ENCODE measurements at regions not wholly inside any gene's neighbourhood (a gene's known extent, or its start where the extent isn't known, plus 50 kb on each side); places are given as distances from the start of the nearest gene placed in this dataset.

- no peak overlapping the region for H3K56ac ChIP-seq (ENCODE audit: insufficient read length, low read depth, low read length)
- no peak for DNase-seq
- H2AFZ ChIP-seq (ENCODE audit: low read length), result no peak overlapping the region
- no peak overlapping the region for H3T11ph ChIP-seq (ENCODE audit: low read length)
- no peaks in the 10 kb centered on the region for H3K79me1 ChIP-seq (ENCODE audit: insufficient read depth, low read depth, low read length, poor library complexity, severe bottlenecking)
- no peak overlapping the region for H2BK20ac ChIP-seq (ENCODE audit: low read depth, low read length, poor library complexity, severe bottlenecking)
- H3K4me3 Mint-ChIP-seq, result no peak overlapping the region
- no peak overlapping the region for H4K91ac ChIP-seq (ENCODE audit: insufficient read length, low read depth, low read length)
- H4K20me1 ChIP-seq (ENCODE audit: control insufficient read depth, insufficient read depth, insufficient read length), result no peaks in the 10 kb centered on the region
- H3K23me2 ChIP-seq (ENCODE audit: insufficient read length, low read depth, low read length, poor library complexity, severe bottlenecking), result no peaks in the 10 kb centered on the region
- no CpG with 5 or more reads among the region's 3 CpGs for WGBS (ENCODE audit: extremely low coverage, insufficient read length, low lambda C conversion rate)
- no peak overlapping the region for H3K9ac ChIP-seq (ENCODE audit: extremely low read depth, insufficient read length, low read length)
- H3K79me2 ChIP-seq (ENCODE audit: insufficient read depth, low read length), result no peaks in the 10 kb centered on the region
- no peak overlapping the region for H3K27ac ChIP-seq (ENCODE audit: insufficient read length, low read depth, low read length)
- H3K27ac Mint-ChIP-seq, result no peak overlapping the region
- no peak overlapping the region for H2BK12ac ChIP-seq (ENCODE audit: insufficient read length, low read depth, low read length)
- H3K27me3 ChIP-seq (ENCODE audit: insufficient read depth, low read length), result no peaks in the 10 kb centered on the region
- no peak overlapping the region for H3K4ac ChIP-seq (ENCODE audit: low read depth, low read length)
- no peak overlapping the region for H2BK5ac ChIP-seq (ENCODE audit: insufficient read length, low read length)
- no peaks in the 10 kb centered on the region for H3K36me3 Mint-ChIP-seq (ENCODE audit: insufficient read depth in 1 of 3, low read depth in 3 of 3)
- no peak overlapping the region for H3K14ac ChIP-seq (ENCODE audit: insufficient read depth, low read length)
- no peaks in the 10 kb centered on the region for H3K9me3 ChIP-seq (ENCODE audit: control insufficient read depth, low read depth, low read length)
- H3K4me2 ChIP-seq (ENCODE audit: insufficient read depth, insufficient read length, low read length), result no peak overlapping the region
- H4K8ac ChIP-seq (replicated peaks; ENCODE audit: insufficient read length, low read depth, low read length), result no peak overlapping the region
- no peak overlapping the region for H2BK15ac ChIP-seq (ENCODE audit: low read depth, low read length)
- H4K5ac ChIP-seq (ENCODE audit: insufficient read length, low read depth, low read length), result no peak overlapping the region
- H3K27me3 Mint-ChIP-seq (ENCODE audit: low read depth), result peaks cover 22% of the 10 kb centered on the region
- H3K4me1 ChIP-seq (ENCODE audit: insufficient read depth, low read length), result no peaks in the 10 kb centered on the region
- H3K18ac ChIP-seq (ENCODE audit: insufficient read length, low read depth, low read length), result no peak overlapping the region
- no peak overlapping the region for H3K23ac ChIP-seq (ENCODE audit: insufficient read length, low read depth, low read length)
- H3K4me1 Mint-ChIP-seq, result peaks cover 5% of the 10 kb centered on the region in 2 experiments; a peak in 3 of 4 replicates
- no peak for TF ChIP-seq CTCF (conservative IDR thresholded peaks at IDR 0.05)
- no peak overlapping the region for H2AK5ac ChIP-seq (ENCODE audit: insufficient read length, low read length)
- peaks cover 0 to 3% of the 10 kb centered on the region in 2 experiments; a peak in 1 of 5 replicates for H3K9me3 Mint-ChIP-seq
- H2BK120ac ChIP-seq (ENCODE audit: low read depth, low read length, poor library complexity, severe bottlenecking), result no peak overlapping the region
These were observed 90.3 kb downstream of the RTP5 start for GRCh38 chr2:241959751-241960269.
